ENCODE measurements at regions not wholly inside any gene's neighbourhood (a gene's known extent, or its start where the extent isn't known, plus 50 kb on each side); places are given as distances from the start of the nearest gene placed in this dataset.
A peak's percentile ranks its signal among the peaks of the same experiment; 100 is the strongest.

DNA sequence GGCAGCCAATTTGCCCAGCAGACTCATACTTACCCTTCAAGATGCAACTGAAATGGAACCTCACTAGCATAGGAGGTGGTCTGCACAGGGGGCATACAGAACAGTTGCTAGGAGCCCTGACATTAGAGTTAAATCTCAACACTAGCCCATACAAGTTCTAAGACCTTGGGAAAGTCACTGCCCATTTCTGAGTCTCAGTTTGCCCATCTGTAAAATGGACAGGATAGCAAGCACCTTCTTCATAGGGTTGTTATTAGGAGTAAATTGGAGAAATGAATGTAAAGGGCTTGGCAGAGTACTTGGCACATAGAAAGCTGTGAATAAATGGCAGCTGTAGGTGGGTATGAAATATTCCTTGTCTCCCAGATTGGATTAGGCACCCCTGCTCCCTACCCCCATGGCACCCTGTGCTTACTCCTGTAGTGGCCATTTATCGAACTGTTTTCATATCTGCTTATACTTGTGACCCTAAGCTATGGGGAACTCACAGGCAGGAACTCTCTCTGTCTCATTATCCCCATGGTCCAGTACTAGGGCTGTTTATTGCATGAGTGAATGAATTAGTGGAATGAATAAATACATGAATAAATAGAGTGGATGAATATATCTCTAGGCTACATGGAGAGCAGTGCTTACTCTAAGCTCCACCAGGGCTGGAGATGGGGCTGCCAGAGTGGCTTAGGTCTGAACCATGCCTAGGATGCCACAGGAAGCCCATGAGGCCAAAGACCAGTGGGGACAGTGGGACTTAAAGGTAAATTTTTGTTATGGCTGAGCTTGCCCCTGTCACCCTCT, 152.6 kb downstream of the PLPP3 start:
- H3K27ac ChIP-seq (replicated peaks) = no peak overlapping the region
- H3K27me3 ChIP-seq (ENCODE audit: insufficient read depth, poor library complexity, severe bottlenecking) = no peaks in the 10 kb centered on the region
- no peak overlapping the region for H3K4me3 ChIP-seq (replicated peaks; ENCODE audit: insufficient read depth, low read length)
- no peak for DNase-seq (ENCODE audit: low read depth in 1 of 2, low spot score in 1 of 2)
- TF ChIP-seq CTCF (IDR thresholded peaks at IDR 0.05; ENCODE audit: insufficient read depth, low read length) (no peak), SPI1 (IDR thresholded peaks at IDR 0.05; ENCODE audit: borderline replicate concordance, low read depth) (no peak), GABPA (IDR thresholded peaks at IDR 0.05; ENCODE audit: low read depth) (no peak)
- TF ChIP-seq, protein P1, sequence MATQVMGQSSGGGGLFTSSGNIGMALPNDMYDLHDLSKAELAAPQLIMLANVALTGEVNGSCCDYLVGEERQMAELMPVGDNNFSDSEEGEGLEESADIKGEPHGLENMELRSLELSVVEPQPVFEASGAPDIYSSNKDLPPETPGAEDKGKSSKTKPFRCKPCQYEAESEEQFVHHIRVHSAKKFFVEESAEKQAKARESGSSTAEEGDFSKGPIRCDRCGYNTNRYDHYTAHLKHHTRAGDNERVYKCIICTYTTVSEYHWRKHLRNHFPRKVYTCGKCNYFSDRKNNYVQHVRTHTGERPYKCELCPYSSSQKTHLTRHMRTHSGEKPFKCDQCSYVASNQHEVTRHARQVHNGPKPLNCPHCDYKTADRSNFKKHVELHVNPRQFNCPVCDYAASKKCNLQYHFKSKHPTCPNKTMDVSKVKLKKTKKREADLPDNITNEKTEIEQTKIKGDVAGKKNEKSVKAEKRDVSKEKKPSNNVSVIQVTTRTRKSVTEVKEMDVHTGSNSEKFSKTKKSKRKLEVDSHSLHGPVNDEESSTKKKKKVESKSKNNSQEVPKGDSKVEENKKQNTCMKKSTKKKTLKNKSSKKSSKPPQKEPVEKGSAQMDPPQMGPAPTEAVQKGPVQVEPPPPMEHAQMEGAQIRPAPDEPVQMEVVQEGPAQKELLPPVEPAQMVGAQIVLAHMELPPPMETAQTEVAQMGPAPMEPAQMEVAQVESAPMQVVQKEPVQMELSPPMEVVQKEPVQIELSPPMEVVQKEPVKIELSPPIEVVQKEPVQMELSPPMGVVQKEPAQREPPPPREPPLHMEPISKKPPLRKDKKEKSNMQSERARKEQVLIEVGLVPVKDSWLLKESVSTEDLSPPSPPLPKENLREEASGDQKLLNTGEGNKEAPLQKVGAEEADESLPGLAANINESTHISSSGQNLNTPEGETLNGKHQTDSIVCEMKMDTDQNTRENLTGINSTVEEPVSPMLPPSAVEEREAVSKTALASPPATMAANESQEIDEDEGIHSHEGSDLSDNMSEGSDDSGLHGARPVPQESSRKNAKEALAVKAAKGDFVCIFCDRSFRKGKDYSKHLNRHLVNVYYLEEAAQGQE (IDR thresholded peaks at IDR 0.05; ENCODE audit: insufficient replicate concordance, low read depth) = no peak

GRCh38 chr1:56425494-56426037, 153.8 kb downstream of the PLPP3 start:
- Histone ChIP-seq H3K27ac (replicated peaks) (peak overlapping the region; percentile 78), H3K27me3 (ENCODE audit: insufficient read depth, poor library complexity, severe bottlenecking) (no peaks in the 10 kb centered on the region), H3K4me3 (replicated peaks; ENCODE audit: insufficient read depth, low read length) (no peak overlapping the region)
- no peak for DNase-seq (ENCODE audit: low read depth in 1 of 2, low spot score in 1 of 2)
- TF ChIP-seq SPI1 (IDR thresholded peaks at IDR 0.05; ENCODE audit: borderline replicate concordance, low read depth) (no peak), GABPA (IDR thresholded peaks at IDR 0.05; ENCODE audit: low read depth) (no peak), POLR2AphosphoS5 (IDR thresholded peaks at IDR 0.05; ENCODE audit: low read depth) (no peak), CTCF (IDR thresholded peaks at IDR 0.05; ENCODE audit: insufficient read depth, low read length) (no peak)
- TF ChIP-seq, protein P1 (IDR thresholded peaks at IDR 0.05; ENCODE audit: insufficient replicate concordance, low read depth) = no peak

- DNase-seq (ENCODE audit: low read depth in 1 of 2, low spot score in 1 of 2) = peak; percentile 35 to 88
- H3K27ac ChIP-seq (replicated peaks) = peak overlapping the region; percentile 78
- no peak overlapping the region for H3K4me3 ChIP-seq (replicated peaks; ENCODE audit: insufficient read depth, low read length)
- no peaks in the 10 kb centered on the region for H3K27me3 ChIP-seq (ENCODE audit: insufficient read depth, poor library complexity, severe bottlenecking)
- TF ChIP-seq POLR2AphosphoS5 (IDR thresholded peaks at IDR 0.05; ENCODE audit: low read depth) (peak; percentile 42; the same call in 1 of the 2 replicates), SPI1 (IDR thresholded peaks at IDR 0.05; ENCODE audit: borderline replicate concordance, low read depth) (no peak; the same call in 1 of the 2 replicates), GABPA (IDR thresholded peaks at IDR 0.05; ENCODE audit: low read depth) (no peak), CTCF (IDR thresholded peaks at IDR 0.05; ENCODE audit: insufficient read depth, low read length) (no peak)
- TF ChIP-seq, protein P1 (IDR thresholded peaks at IDR 0.05; ENCODE audit: insufficient replicate concordance, low read depth) = no peak
Observed at GRCh38 chr1:56424744-56425493, 154.4 kb downstream of the PLPP3 start.
